ENCODE measurements at regions not wholly inside any gene's neighbourhood (a gene's known extent, or its start where the extent isn't known, plus 50 kb on each side); places are given as distances from the start of the nearest gene placed in this dataset.

DNA sequence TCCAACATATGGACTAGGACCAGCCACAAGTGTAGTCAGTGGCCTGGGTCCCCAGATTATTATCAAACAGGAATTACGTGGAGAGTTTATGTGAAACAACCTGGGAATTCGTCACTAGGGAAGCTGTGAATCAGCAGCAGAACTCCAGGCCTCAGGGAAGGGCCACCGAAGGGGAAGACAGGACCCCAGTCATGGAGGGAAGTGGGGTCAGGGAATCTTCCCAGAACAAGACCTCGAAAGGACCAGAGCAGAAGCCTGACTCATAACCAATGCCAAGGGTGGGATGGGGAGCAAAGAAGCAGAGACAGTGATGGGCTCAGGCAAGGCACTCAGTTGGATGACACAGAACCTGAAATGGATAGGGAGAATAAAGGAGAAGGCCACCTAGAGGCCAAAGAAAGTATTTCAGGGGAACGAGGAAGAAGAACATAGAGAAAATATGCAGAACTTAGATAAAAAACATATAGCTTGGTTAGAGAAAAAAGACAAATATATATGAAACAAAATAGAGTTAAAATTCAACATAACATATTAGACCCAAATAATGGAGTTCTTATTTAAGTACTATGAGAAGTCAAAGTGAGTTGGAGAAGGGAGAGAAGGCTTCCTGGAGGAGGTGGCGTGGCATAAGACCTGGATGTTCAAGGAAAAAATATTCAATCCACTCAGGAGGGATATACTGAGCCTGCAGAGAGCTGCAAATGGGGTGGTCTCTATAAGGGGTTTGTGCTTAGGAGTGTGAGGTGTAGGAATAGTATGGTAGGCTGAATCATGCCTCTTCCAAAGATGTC, 66.7 kb upstream of the CAST start:
- no peak for DNase-seq

DNA sequence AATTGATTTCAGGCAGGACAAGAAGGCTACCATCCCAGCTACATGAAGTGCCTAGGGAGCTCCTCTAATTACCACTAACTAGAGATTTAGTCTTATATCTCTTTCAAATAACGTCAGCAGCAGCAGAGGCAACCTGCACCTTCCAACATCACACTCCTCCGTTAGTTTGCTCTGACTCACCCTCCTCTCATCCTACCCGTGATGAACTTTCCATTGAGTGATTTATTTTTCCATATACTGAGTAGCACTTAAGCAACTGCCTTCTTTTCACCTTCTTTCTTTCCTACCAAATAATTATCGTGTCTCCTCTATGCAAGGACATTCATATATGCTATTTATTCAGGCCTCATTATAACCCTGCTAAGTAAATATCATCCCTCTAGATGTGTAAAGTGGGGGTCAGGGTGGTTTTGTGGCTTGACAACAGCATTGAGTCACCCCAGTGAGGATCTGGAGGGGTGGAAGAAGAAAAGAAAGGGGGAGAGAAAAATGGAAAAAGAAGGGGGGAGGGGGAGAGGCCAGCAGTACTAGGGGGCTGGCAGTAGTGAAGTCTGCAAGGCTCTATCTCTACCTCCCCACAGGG, 64.6 kb upstream of the CAST start:
- no peak for DNase-seq

DNA sequence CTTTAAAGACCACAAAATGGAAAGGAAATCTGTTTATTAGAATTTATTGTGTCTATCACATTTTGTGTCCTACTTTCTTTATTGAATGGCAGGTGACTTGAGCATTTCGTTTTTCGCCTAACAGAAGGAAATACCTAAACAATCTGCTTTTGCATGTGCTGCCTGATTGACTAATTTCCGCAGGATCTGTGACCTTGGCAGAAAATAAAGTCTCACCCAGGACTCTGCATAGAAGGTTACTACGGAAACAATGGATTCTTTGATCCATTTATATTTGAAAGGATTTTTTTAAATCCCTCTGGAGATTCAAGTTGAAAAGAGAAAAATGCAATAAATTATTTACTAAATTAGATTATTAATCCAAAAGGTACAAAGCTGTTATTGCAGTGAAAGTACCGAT, 61.0 kb upstream of the CAST start:
- no peak for DNase-seq

DNA sequence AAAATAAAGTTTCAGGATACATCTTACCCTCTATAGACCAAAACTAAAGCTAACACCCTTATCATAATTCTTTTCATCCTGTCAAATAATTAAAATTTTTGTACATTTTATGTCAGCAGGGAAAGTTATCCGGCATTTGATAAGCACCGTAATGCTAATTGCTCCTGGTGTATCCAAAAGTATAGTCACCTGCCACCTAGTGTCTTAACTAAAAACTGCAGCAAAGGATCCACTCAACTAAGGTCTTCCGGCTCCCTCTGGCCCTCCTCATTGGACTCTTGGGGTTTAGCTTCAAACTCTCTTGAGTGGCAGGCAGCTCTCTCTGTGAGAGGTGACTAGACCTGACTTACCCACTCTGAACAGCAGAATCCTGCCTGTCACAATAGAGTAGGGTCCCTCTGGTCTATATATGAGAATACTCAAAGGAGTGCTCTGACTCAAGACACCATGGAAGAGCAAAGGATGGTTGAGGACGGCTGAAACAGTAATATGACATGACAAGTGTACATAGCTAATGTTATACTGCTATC, 60.4 kb upstream of the CAST start:
- DNase-seq = peak; percentile 46

DNA sequence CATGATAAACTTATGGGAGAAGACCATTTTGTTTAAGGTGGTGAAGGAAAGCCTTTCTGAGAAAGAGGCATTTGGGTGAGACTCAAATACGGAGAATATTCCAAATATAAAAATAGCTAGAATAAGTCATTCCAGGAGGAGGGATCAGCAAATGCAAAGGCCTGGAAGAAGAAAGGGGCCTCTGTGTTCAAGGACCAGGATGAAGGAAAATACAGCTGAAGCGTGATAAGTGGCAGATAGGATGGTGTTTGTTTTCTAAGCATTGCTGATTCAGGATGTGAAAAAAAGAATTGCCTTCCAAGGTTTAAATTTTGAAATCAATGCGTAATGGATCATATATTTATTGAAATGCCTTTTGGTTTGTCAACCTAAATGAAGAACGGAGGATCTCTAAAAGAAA, 59.4 kb upstream of the CAST start:
- no peak for DNase-seq

DNA sequence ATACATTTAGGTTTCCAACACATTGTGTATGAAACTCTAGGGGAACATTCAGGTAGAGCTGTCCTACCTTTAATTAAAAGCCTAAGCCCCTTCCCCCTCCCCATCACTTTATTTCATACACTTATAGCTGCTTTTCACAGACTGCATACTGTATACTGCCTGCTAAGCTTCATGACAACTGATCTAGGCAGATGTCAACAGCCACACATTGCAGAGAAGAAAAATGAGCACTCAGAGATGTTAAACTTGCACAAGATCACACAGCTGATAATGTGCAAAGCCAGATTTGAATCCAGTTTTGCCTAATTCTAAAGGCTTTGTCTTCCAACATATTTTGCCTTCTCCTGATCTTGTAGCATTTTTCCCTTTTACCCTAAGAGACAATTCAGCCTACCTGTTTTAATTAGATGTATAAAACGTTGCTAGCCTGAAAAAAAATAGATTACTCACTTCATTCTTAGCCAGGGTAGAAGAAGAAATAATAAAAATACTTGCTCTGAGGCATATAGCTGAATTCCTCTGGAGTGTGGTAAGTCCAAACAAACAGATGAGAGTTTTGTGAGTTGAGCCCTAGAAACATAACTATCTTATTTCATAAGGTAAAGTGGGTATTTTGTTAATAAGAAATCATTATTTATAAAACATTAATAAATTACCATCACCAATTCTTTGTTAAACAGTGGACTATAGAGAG, 56.9 kb upstream of the CAST start:
- no peak for DNase-seq

DNA sequence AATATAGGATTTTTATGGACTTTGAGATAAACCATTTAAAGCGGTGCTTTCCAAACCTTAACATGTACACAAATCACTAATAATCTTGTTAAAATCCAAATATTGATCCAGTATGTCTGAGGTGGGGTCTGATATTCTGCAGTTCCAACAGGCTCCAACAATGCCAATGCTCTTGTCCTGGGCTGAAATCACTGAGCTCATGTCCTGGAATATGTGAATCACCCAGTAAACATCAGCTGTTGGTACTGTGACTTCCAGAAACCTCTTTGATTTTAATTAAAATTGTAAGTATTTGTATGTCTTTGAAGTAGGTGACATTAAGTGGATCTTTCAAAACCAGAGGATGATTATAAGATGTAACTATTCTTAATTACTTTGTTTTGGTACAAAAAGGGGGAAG, 52.8 kb upstream of the CAST start:
- DNase-seq = no peak

DNA sequence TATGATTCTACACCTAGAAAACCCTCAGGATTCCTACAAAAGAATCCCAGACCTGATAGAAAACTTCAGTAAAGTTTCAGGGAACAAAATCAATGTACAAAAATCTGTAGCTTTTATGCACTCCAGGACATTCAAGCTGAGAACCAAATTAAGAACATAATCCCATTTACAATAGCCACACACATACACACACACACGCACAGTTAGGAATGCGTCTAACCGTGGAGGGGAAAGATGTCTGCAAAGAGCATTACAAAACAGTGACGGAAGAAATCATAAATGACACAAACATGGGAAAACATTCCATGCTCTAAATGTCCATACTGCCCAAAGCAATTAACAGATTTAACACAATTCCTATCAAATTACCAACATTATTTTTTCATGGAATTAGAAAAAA, 51.4 kb upstream of the CAST start:
- DNase-seq = no peak

DNA sequence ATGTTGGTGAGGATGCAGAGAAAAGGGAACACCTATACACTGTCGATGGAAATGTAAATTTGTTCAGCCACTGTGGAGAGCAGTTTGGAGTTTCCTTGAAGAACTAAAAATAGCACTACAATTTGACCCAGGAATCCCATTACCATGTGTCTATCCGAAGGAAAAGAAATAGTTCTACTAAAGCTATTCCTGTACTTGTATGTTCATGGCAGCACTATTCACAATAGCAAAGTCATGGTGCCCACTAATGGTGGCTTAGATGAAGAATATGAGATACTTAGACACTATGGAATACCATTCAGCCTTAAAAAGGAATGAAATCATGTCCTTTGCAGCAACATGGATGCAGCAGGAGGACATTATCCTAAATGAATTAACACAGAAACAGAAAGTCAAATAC, 50.2 kb upstream of the CAST start:
- no peak for DNase-seq
